ENCODE measurements at regions not wholly inside any gene's neighbourhood (a gene's known extent, or its start where the extent isn't known, plus 50 kb on each side); places are given as distances from the start of the nearest gene placed in this dataset.

DNA sequence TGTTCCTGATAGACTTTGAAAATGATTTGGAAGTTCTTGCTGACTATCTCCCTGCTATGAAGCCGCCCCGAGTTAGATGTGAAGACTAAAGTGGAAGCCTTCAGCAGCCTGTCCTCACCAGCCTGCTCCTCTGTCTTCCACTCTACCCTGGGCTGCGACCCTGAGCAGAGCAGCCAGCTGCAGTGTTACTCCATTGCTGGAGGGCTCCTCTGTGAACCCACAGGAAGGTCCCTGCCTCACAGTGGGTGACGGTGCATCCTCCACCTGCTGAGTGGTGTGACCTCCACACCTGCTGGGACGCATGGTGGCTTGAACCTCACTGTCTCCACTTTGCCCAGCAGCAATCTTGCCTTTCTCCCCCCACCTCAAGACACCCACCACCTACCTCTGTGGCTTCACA lies 116.4 kb downstream of the IRS2 start:
- no peak for DNase-seq

- DNase-seq, result no peak
Observed at GRCh38 chr13:109669234-109669612, 117.2 kb downstream of the IRS2 start.

- no peak for DNase-seq
Observed at GRCh38 chr13:109668433-109669233, 117.8 kb downstream of the IRS2 start.

DNA sequence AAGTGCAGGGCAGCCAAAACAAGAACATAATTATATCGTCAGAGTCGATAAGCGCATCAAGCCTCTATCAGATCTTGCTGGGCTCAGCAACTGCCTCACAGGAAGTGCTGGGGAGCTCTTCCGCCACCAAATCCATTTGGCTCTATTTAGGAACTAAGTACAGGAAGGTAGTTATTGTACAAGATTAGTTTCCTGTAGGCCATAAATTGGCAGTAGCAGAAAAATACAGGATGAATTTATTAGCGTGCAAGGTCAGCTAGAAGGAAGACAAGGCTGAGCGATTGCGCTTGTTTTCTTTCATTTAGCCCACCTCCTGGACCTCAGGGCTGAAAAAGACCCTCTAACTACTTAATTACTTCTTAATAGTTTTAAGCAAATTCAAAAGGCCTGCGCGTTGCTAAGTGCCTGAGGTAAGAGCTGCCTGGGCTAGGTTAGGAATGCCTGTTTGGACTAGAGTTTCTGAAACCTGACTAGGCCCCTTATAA lies 118.5 kb downstream of the IRS2 start:
- DNase-seq, result no peak

DNA sequence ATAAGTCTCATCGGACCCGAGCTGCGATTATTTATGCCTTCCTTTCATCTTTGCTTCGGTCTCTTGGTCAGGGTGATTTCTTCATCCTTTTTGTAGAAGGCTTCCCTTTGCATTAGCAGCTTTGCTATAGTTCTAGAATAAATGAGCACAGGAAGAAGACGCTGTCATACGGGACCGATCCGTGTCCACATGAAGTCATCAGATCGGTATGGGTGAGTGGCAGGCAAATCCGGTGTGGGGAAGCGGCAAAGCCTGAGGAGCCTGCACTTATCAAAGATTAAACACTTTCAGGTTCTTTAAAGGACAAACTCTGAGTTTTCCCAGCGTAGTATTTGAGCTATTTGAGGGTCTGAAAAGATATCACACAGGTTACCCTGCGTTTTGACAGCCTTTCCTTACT lies 119.3 kb downstream of the IRS2 start:
- no peak for DNase-seq

- no peak for DNase-seq
Observed at GRCh38 chr13:109666656-109667055, 119.7 kb downstream of the IRS2 start.

- DNase-seq, result no peak
Observed at GRCh38 chr13:109665781-109666249, 120.6 kb downstream of the IRS2 start.

DNA sequence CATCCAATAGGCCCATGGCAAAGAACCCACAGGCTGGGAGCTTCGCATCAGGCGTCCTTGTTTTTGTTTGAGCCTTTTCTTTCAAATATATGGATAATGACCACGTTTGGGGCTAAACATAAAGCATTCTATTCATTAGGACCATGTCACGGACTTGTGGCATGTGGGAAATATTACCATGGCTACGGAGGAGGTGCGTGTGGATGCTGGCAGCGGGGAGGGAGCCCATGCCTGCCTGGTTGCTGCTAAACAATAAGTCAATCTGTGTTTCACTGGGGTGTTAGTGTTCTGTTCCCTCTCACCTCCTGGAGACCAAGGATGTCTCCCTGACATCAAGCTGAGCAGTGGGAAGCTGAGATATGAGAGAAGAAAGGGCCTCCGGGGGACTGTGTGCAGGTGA lies 121.1 kb downstream of the IRS2 start:
- no peak for DNase-seq

- no peak for DNase-seq
Observed at GRCh38 chr13:109657395-109657794, 129.0 kb downstream of the IRS2 start.

- DNase-seq, result no peak
Observed at GRCh38 chr13:109656206-109656605, 130.2 kb downstream of the IRS2 start.

DNA sequence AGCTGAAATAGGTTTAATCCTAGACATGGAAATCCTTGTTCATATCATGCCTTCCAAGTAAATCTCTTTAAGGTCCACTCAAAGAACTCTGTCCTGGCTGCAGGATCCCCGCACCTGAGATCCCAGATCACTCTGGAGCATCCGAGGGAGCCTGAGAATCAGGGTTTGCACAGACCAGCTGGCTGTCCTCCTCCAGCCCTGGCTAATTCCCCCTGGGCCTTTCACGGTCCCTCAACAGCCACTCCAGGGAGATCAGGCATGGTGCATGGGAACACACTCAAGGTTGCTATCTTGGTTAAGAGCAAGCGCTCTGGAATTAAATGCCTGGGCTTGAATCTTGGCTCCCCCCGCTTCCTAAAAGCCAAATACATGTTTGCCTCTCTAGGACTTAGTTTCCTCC lies 130.8 kb downstream of the IRS2 start:
- no peak for DNase-seq

- no peak for DNase-seq
Observed at GRCh38 chr13:109655206-109655600, 131.2 kb downstream of the IRS2 start.

DNA sequence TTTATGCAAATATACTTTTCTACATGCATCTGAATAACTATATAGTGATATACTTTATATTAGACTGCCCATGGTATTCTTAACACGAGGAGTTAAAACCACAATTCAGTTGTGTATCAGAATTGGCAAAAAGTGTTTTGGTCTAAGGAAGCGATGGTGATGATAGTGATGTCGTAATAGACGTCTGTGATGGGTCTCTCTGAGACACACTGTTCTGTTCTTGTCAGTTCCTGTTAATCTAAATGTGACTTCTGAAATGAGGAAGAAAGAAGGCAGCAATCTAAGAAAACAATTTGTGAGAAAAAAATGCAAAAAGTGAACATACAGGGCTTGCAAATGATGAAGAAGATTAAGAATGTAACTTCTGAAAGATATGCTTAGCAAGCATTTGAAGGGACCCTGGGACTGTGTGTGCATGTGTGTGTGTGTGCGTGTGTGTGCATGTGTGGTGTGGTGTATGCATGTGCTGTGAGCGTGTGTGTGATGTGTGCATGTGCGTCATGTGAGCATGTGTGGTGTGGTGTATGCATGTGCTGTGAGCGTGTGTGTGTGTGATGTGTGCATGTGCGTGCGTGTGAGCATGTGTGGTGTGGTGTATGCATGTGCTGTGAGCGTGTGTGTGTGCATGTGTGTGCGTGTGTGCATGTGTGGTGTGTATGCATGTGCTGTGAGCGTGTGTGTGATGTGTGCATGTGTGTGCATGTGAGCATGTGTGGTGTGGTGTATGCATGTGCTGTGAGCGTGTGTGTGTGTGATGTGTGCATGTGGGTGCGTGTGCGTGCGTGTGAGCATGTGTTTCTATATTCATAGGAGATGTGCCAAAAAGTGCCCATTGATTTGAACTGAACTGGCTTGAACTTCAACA lies 131.8 kb downstream of the IRS2 start:
- DNase-seq, result no peak

GRCh38 chr13:109652531-109652930 lies 133.9 kb downstream of the IRS2 start:
- no peak for DNase-seq

- DNase-seq, result no peak
Observed at GRCh38 chr13:109651854-109652253, 134.5 kb downstream of the IRS2 start.

GRCh38 chr13:109651311-109651710 lies 135.1 kb downstream of the IRS2 start:
- DNase-seq, result no peak

GRCh38 chr13:109650861-109651260 lies 135.5 kb downstream of the IRS2 start:
- no peak for DNase-seq

DNA sequence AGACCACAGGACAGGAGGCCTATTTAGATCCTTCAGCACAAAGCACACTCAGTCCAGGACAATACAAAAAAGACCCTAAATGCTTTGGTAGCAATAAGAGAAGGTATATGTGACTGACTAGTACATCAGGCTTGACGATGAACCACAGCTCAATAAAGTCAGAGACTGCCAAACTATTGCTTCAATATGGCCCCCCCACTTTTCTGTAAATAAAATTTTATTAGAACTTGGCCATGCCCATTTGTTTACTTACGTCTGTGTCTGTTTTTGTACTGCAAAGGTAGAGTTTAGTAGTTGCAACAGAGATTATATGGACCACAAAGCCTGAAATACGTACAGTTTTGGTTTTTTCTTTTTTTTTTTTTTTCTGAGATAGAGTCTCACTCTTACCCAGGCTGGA lies 136.7 kb downstream of the IRS2 start:
- no peak for DNase-seq

DNA sequence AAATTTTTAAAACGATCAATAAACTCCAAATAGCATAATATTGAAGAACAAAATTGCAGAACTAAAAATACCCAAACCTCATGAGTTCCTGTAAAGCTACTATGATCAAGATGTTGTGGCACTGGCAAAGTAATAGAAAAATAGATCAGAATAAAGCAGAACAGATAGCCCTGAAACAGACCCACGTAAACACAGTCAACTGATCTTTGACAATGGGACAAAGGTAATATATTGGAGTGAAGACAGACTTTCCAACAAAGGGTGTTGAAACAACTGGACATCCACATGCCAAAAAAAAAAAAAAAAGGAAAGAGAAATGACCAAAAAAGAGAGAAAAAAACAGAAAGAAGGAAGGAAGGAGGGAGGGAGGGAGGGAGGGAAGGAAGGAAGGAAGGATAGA lies 138.7 kb downstream of the IRS2 start:
- DNase-seq, result no peak

- DNase-seq, result no peak
Observed at GRCh38 chr13:109647053-109647452, 139.3 kb downstream of the IRS2 start.

GRCh38 chr13:109646423-109646822 lies 140.0 kb downstream of the IRS2 start:
- DNase-seq, result no peak

- no peak for DNase-seq
Observed at GRCh38 chr13:109645831-109646230, 140.6 kb downstream of the IRS2 start.

- DNase-seq, result no peak
Observed at GRCh38 chr13:109644956-109645355, 141.4 kb downstream of the IRS2 start.

All from effector CD8-positive, alpha-beta T cell (primary cell).